K562 (cell line): ENCODE measurements at regions not wholly inside any gene's neighbourhood (a gene's known extent, or its start where the extent isn't known, plus 50 kb on each side); places are given as distances from the start of the nearest gene placed in this dataset.

Source experiments
- ARID3A ChIP-seq: IDR thresholded peaks from 2 replicates; pipeline ENCODE4 v1.6.1; 2012; ENCODE audit warnings: low read depth, low read length, improper control_type of control experiment, borderline replicate concordance
- ATF1 ChIP-seq, 2 experiments: fragments of 450-650 bp in 1 of 2; IDR thresholded peaks; 2 replicates each; pipeline ENCODE4 v1.6.1; 2016; ENCODE audit warnings: missing compliant biosample characterization in 1 of 2, missing genetic modification characterization in 1 of 2
- ATF3 ChIP-seq, 2 experiments: fragments of 450-650 bp in 1 of 2; sonication (generic) in 1 of 2; formaldehyde crosslinking in 1 of 2; IDR thresholded peaks in 1 of 2; conservative IDR thresholded peaks in 1 of 2; 2 replicates each; pipeline versions ENCODE4 v1.6.1 to v1.8.1; 2016 to 2023; ENCODE audit warnings: mild to moderate bottlenecking in 2 of 2, moderate library complexity in 2 of 2, inconsistent platforms in 1 of 2, missing genetic modification reagents in 1 of 2
- ATF4 ChIP-seq: fragments of 450-650 bp; formaldehyde crosslinking; IDR thresholded peaks from 2 replicates; pipeline ENCODE4 v1.4.0; 2022; ENCODE audit warnings: mild to moderate bottlenecking, moderate library complexity
- BACH1 ChIP-seq: fragments of 200-800 bp; sonication (Bioruptor generic); IDR thresholded peaks from 2 replicates; pipeline ENCODE4 v1.6.1; 2016; ENCODE audit warnings: missing genetic modification characterization, missing compliant biosample characterization
- CBX5 ChIP-seq: IDR thresholded peaks from 2 replicates; pipeline ENCODE4 v1.6.1; 2014; ENCODE audit warnings: low read depth, borderline replicate concordance
- DACH1 ChIP-seq: fragments of 450-650 bp; IDR thresholded peaks from 2 replicates; pipeline ENCODE4 v1.6.1; 2018; ENCODE audit not compliant: partially characterized antibody
- ELF1 ChIP-seq: fragments of 200-800 bp; sonication (Bioruptor generic); IDR thresholded peaks from 2 replicates; pipeline ENCODE4 v1.6.1; 2016; ENCODE audit warnings: missing genetic modification characterization, missing compliant biosample characterization
- GTF2E2 ChIP-seq: fragments of 200-800 bp; sonication (Bioruptor generic); IDR thresholded peaks from 2 replicates; pipeline ENCODE4 v1.6.1; 2016; ENCODE audit warnings: missing genetic modification characterization, missing compliant biosample characterization
- IFI16 ChIP-seq: fragments of 250-450 bp; sonication (Bioruptor Pico); IDR thresholded peaks from 2 replicates; pipeline ENCODE4 v2.1.2; 2022; ENCODE audit warnings: mild to moderate bottlenecking, inconsistent platforms
- IRF9 ChIP-seq: fragments of 450-650 bp; IDR thresholded peaks from 2 replicates; pipeline ENCODE4 v1.6.1; 2016; ENCODE audit warnings: missing biosample characterization, missing genetic modification characterization
- KLF1 ChIP-seq: fragments of 450-650 bp; IDR thresholded peaks from 2 replicates; pipeline ENCODE4 v1.6.1; 2016; ENCODE audit warnings: missing genetic modification characterization, missing compliant biosample characterization
- MCM5 ChIP-seq: fragments of 450-650 bp; IDR thresholded peaks from 2 replicates; pipeline ENCODE4 v1.6.1; 2016; ENCODE audit warnings: low read depth
- MECOM ChIP-seq: fragments of 250-450 bp; sonication (Bioruptor Pico); IDR thresholded peaks from 2 replicates; pipeline ENCODE4 v1.8.0; 2022; ENCODE audit warnings: inconsistent platforms
- MTA1 ChIP-seq: fragments of 450-650 bp; IDR thresholded peaks from 2 replicates; pipeline ENCODE4 v1.6.1; 2017; ENCODE audit warnings: borderline replicate concordance
- PCBP2 ChIP-seq: fragments of 200-400 bp; formaldehyde crosslinking; IDR thresholded peaks from 2 replicates; pipeline ENCODE4 v1.6.1; 2018; ENCODE audit warnings: low read length, low read depth, mild to moderate bottlenecking, moderate library complexity; ENCODE audit not compliant: poor library complexity, severe bottlenecking
- PTRF ChIP-seq: fragments of 450-650 bp; IDR thresholded peaks from 2 replicates; pipeline ENCODE4 v1.6.1; 2016; ENCODE audit warnings: mild to moderate bottlenecking, missing genetic modification characterization, missing compliant biosample characterization
- RAD21 ChIP-seq, 2 experiments: fragments of 250-450 bp in 1 of 2; fragments of 450-650 bp in 1 of 2; sonication (Bioruptor Pico) in 1 of 2; formaldehyde crosslinking in 1 of 2; IDR thresholded peaks in 1 of 2; conservative IDR thresholded peaks in 1 of 2; 2 replicates each; pipeline versions ENCODE4 v1.4.0 to v1.8.0; 2020 to 2022; ENCODE audit warnings: mild to moderate bottlenecking in 2 of 2, moderate library complexity in 1 of 2
- SMAD3 ChIP-seq: fragments of 450-650 bp; formaldehyde crosslinking; conservative IDR thresholded peaks from 2 replicates; pipeline ENCODE4 v1.4.0; 2020; ENCODE audit warnings: mild to moderate bottlenecking
- SRSF1 ChIP-seq: fragments of 200-400 bp; formaldehyde crosslinking; IDR thresholded peaks from 2 replicates; pipeline ENCODE4 v1.6.1; 2017; ENCODE audit warnings: mild to moderate bottlenecking, low read depth, low read length, moderate library complexity
- STAG1 ChIP-seq: sonication (generic); formaldehyde crosslinking; IDR thresholded peaks from 2 replicates; pipeline ENCODE4 v1.5.0; 2020; ENCODE audit warnings: missing genetic modification reagents, borderline replicate concordance
- TSC22D4 ChIP-seq: fragments of 450-650 bp; IDR thresholded peaks from 2 replicates; pipeline ENCODE4 v1.6.1; 2016; ENCODE audit warnings: missing genetic modification characterization, missing biosample characterization, control low read depth
- ZBTB17 ChIP-seq: fragments of 450-650 bp; formaldehyde crosslinking; IDR thresholded peaks from 2 replicates; pipeline ENCODE4 v1.4.0; 2020; ENCODE audit warnings: mild to moderate bottlenecking
- ZBTB2 ChIP-seq: fragments of 450-650 bp; IDR thresholded peaks from 2 replicates; pipeline ENCODE4 v1.6.1; 2016; ENCODE audit warnings: antibody characterized with exemption
- ZNF232 ChIP-seq: sonication (generic); formaldehyde crosslinking; IDR thresholded peaks from 2 replicates; pipeline ENCODE4 v1.8.0; 2022; ENCODE audit warnings: mild to moderate bottlenecking, missing genetic modification reagents

- TF ChIP-seq ZBTB2 (no peak), ARID3A (no peak), CBX5 (no peak), DACH1 (no peak), RAD21 (CRISPR knock-in tag; conservative IDR thresholded peaks at IDR 0.05 in 1 of 2, IDR thresholded peaks at IDR 0.05 in 1 of 2) (0 out of 4 replicates have a peak, but pooled peaks of 1 of the 2 experiments have one; percentile 6), BACH1 (no peak), IFI16 (CRISPR knock-in tag) (no peak), MECOM (CRISPR knock-in tag) (no peak), STAG1 (CRISPR knock-in tag) (no peak), ATF1 (CRISPR knock-in tag; IDR thresholded peaks at IDR 0.05) (no peak), ATF1 (tag; IDR thresholded peaks at IDR 0.05) (no peak), MTA1 (no peak), ZBTB17 (CRISPR knock-in tag) (0 out of 2 replicates have a peak, but pooled peaks have one; percentile 35), KLF1 (tag) (no peak), GTF2E2 (no peak; the same call in 1 of the 2 replicates), ELF1 (no peak), ZNF232 (CRISPR knock-in tag) (no peak), PCBP2 (no peak), MCM5 (no peak), ATF3 (IDR thresholded peaks at IDR 0.05) (no peak), ATF3 (CRISPR knock-in tag; conservative IDR thresholded peaks at IDR 0.05) (no peak; the same call in 1 of the 2 replicates), PTRF (tag) (no peak), TSC22D4 (tag) (no peak), ATF4 (CRISPR knock-in tag) (no peak), SRSF1 (no peak), SMAD3 (CRISPR knock-in tag) (no peak), IRF9 (tag) (no peak)
These were observed 132.8 kb downstream of the TRIM27 start (continued) for GRCh38 chr6:28791002-28791383.
